COLO668 (cell line): ENCODE measurements at regions not wholly inside any gene's neighbourhood (a gene's known extent, or its start where the extent isn't known, plus 50 kb on each side); places are given as distances from the start of the nearest gene placed in this dataset.
"Not testable (repeated sequence)": the region's sequence is repeated elsewhere in the genome, so short reads cannot be mapped to it uniquely, and the experiment has no call there.

Experiments used
- DNase-seq: peaks from one replicate; lab custom pipeline; 2025; ENCODE audit not compliant: unreplicated experiment; lab: John Stamatoyannopoulos, UW

- no peak for DNase-seq
Observed at GRCh38 chr16:58862334-58863021, 128.4 kb upstream of the GOT2 start.

DNA sequence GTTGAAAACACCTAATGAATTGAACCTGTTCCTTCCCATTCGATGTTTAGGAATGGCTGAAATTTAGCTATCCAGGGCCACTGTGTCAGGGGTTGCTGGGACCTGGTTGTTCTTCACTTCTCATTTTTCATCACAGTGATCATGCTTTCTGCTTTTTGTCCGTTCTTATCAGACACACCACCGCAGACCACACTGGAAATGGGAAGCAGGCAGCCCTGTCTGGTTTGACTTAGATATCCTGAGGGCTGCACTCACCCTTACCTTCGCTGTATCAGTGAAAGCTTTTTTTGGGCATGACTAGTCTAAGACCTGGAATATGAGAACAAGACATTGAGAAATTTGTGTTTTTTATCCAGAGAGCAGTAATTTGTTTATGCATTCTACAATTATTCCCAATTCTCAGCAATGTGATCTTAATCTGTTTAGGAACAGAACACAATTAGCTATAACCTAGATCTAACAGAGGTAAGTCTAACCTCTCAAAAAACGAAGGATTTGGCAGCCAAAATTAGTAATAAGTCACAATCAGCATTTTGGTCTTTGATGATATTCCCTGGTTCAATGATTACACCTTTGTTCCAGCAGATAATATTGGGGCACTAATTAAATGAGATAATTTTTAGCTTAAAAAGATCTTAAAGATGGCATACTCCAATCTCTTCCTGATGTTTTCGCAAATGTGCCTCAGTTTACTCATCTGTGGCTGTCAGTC lies 126.0 kb upstream of the GOT2 start:
- DNase-seq: no peak

DNA sequence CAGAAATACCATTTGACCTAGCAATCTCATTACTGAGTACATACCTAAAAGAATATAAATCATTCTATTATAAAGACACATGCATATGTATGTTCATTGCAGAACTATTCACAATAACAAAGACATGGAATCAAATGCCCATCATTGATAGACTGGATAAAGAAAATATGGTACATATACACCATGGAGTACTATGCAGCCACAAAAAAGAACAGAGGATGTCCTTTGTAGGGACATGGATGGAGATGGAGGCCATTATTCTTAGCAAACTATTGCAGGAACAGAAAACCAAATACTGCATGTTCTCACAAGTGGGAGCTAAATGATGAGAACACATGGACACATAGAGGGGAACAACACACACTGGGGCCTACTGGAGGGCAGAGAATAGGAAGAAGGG lies 124.5 kb upstream of the GOT2 start:
- DNase-seq: not testable (repeated sequence)

GRCh38 chr16:58855291-58855863 lies 121.3 kb upstream of the GOT2 start:
- DNase-seq: no peak

- DNase-seq: no peak
Observed at GRCh38 chr16:58853854-58854791, 120.0 kb upstream of the GOT2 start.

DNA sequence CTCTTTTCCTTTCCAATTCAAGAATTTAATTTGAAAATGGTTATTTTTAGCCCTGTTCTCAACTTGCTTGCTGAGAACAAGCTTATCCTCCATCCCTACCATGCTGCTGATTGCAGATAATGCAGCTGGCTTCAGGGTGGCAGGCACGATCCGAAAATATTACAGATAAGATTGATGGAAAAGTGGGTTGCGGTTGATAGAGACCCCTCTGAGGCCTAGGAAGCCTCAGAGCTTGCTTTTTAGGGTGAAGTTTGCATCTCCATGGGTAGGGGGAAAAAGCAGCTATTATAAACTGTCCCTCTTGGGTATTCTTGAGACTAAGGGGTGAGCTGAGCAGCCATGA lies 116.5 kb upstream of the GOT2 start:
- no peak for DNase-seq

- DNase-seq: no peak
Observed at GRCh38 chr16:58850019-58850677, 116.0 kb upstream of the GOT2 start.

GRCh38 chr16:58848662-58849002 lies 114.5 kb upstream of the GOT2 start:
- no peak for DNase-seq

DNA sequence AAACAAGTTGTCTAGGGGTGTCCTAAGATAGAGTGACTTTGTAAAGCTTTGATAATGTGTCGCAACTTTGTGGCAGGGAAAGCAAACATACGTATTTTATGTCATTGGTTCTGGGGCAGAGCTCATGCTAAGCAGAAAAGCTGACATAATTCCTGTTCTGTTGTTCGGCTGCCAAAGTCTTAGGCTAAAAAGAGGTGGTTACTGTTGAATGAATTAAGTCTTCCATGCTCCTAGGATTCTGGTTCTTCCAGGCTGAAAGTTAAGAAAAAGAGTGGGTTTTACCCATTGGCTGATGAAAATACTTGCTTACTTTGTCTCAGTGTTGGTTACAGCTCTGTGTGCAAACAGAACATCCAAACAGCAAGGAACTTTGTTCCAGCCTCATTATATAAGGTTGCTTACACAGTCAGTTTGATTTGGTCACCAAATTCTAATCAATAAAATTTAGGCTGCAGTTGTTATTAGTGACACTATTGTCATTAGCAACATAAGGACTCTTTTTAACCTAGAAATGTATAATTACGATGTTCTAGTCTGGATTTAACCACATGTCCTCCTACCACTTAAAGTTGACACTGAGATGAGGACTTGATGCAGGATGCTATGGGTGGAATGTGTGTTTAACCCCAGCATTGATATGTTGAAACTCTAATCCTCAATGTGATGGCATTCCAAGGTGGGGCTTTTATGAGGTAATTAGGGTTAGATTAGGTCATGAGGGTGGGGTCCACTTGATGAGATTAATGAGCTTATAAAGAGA lies 114.0 kb upstream of the GOT2 start:
- DNase-seq: no peak

- DNase-seq: not testable (repeated sequence)
Observed at GRCh38 chr16:58846226-58846625, 112.1 kb upstream of the GOT2 start.

GRCh38 chr16:58843675-58844074 lies 109.6 kb upstream of the GOT2 start:
- DNase-seq: no peak

- DNase-seq: no peak
Observed at GRCh38 chr16:58842746-58843145, 108.6 kb upstream of the GOT2 start.

GRCh38 chr16:58842156-58842555 lies 108.0 kb upstream of the GOT2 start:
- DNase-seq: no peak

DNA sequence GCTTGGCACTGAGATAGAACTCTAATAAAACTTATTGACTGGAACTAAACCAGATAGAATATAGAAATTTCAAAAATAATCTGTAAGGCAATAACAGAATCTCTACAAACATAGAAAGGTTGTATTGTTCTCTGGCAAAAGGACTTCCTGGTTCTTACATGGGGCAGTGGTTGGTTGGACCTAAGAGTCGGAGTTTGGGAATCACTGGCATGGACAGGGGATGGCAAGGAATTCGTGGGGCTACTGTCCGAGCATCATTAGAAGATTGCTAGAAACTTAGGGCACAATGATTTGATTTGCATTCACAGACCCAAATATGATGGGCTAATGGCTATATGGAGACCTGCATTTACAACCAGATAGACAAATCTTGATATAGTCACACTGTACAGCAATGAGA lies 103.8 kb upstream of the GOT2 start:
- DNase-seq: no peak

GRCh38 chr16:58836427-58836826 lies 102.3 kb upstream of the GOT2 start:
- DNase-seq: no peak

DNA sequence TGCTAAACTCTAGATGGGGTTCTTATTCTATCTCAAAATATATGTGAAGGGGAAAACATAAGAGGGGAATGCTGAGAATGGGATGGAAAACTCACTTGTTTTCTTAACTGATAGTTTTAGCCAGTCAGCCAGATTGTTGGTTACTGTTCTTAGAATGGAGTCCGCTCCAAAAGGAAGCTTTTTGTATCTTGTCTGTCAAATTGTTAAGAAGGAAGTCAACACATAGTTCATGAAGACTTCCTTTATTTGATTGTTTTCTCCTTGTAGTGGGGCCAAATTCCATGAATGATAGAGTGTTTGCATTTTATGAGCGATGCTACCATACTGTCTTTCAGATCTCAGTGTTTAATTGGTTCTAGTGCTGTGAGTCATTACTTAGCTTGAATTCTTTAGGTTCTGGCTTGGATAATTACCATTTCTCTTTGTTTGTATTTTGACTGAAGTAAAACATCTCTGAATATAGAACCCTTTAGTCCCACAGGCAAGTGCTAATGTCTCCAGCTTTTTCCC lies 98.3 kb upstream of the GOT2 start:
- no peak for DNase-seq

DNA sequence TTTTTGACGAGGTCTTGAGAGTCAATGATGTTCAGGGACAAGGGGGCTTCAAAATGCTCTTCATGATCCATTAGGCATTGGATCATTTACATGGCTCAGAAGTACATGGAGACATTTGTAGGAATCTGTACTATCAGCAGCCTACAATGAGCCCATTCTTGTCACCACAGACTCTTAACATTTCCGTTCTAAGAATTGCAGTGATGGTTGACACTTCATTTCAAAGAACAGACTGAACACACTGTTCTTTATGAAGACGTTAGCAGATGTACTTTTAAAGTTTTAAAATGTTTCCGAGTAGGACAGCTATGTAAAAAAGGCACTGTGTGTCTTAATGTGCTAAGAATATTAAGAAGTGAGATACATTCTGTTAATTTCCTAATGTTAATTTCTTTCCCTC lies 97.3 kb upstream of the GOT2 start:
- no peak for DNase-seq

- no peak for DNase-seq
Observed at GRCh38 chr16:58828901-58829545, 94.9 kb upstream of the GOT2 start.

GRCh38 chr16:58824201-58824600 lies 90.1 kb upstream of the GOT2 start:
- DNase-seq: no peak

- DNase-seq: no peak
Observed at GRCh38 chr16:58821886-58822285, 87.8 kb upstream of the GOT2 start.
